T-helper 2 cell (primary cell): ENCODE measurements at regions not wholly inside any gene's neighbourhood (a gene's known extent, or its start where the extent isn't known, plus 50 kb on each side); places are given as distances from the start of the nearest gene placed in this dataset.
"Not testable (repeated sequence)": the region's sequence is repeated elsewhere in the genome, so short reads cannot be mapped to it uniquely, and the experiment has no call there.

Source experiments
- DNase-seq, 5 experiments: peaks; one replicate each; pipeline versions ENCODE4 v3.0.0 to v3.0.0-alpha.2; 2012 to 2022

- no peak for DNase-seq
Measured at GRCh38 chr14:53663709-53664108, 292.9 kb downstream of the BMP4 start.

GRCh38 chr14:53655080-53655785 is 301.4 kb downstream of the BMP4 start:
- DNase-seq: peak in 1 of 5 experiments; percentile 46

- no peak for DNase-seq
Measured at GRCh38 chr14:53652068-53652467, 304.6 kb downstream of the BMP4 start.

- no peak for DNase-seq
Measured at GRCh38 chr14:53651096-53651740, 305.4 kb downstream of the BMP4 start.

- DNase-seq: no peak
Measured at GRCh38 chr14:53646925-53647324, 309.7 kb downstream of the BMP4 start.

- DNase-seq: no peak
Measured at GRCh38 chr14:53640695-53641094, 315.9 kb downstream of the BMP4 start.

GRCh38 chr14:53638966-53639365 is 317.7 kb downstream of the BMP4 start:
- no peak for DNase-seq

- no peak for DNase-seq
Measured at GRCh38 chr14:53634793-53635192, 321.8 kb downstream of the BMP4 start.

GRCh38 chr14:53630336-53630735 is 326.3 kb downstream of the BMP4 start:
- no peak for DNase-seq

GRCh38 chr14:53628732-53629430 is 327.7 kb downstream of the BMP4 start:
- no peak for DNase-seq

- no peak for DNase-seq
Measured at GRCh38 chr14:53628261-53628660, 328.4 kb downstream of the BMP4 start.

GRCh38 chr14:53626761-53627160 is 329.9 kb downstream of the BMP4 start:
- no peak for DNase-seq

GRCh38 chr14:53622447-53622846 is 334.2 kb downstream of the BMP4 start:
- no peak for DNase-seq

GRCh38 chr14:53621921-53622320 is 334.7 kb downstream of the BMP4 start:
- no peak for DNase-seq

- no peak for DNase-seq
Measured at GRCh38 chr14:53621433-53621832, 335.2 kb downstream of the BMP4 start.

- DNase-seq: no peak
Measured at GRCh38 chr14:53620890-53621289, 335.7 kb downstream of the BMP4 start.

- DNase-seq: no peak
Measured at GRCh38 chr14:53620317-53620716, 336.3 kb downstream of the BMP4 start.

- no peak for DNase-seq
Measured at GRCh38 chr14:53619691-53620231, 336.9 kb downstream of the BMP4 start.

- DNase-seq: not testable (repeated sequence)
Measured at GRCh38 chr14:53616536-53616935, 340.1 kb downstream of the BMP4 start.

GRCh38 chr14:53615252-53615651 is 341.4 kb downstream of the BMP4 start:
- no peak for DNase-seq

GRCh38 chr14:53613404-53614253 is 343.0 kb downstream of the BMP4 start:
- DNase-seq: peak in 1 of 5 experiments; percentile 27

- DNase-seq: no peak
Measured at GRCh38 chr14:53610947-53611346, 345.7 kb downstream of the BMP4 start.

GRCh38 chr14:53609009-53609408 is 347.6 kb downstream of the BMP4 start:
- DNase-seq: no peak
